Cardiac muscle cell (in vitro differentiated cells and primary cell): ENCODE measurements at regions not wholly inside any gene's neighbourhood (a gene's known extent, or its start where the extent isn't known, plus 50 kb on each side); places are given as distances from the start of the nearest gene placed in this dataset.

Experiments
- DNase-seq, 2 donors: peaks; one replicate each; pipeline versions ENCODE4 v3.0.0 to v3.0.0-alpha.2; 2010 to 2017; ENCODE audit warnings: low read depth in 1 of 2, low spot score in 1 of 2
- H3K27ac ChIP-seq: fragments of 200-600 bp; sonication (generic); 2 replicates; pipeline ENCODE4 v1.5.1; 2016
- H3K27me3 ChIP-seq: fragments of 200-600 bp; sonication (generic); 2 replicates; pipeline ENCODE4 v1.6.0; 2016; ENCODE audit warnings: control low read depth
- H3K36me3 ChIP-seq: fragments of 200-600 bp; sonication (generic); 2 replicates; pipeline ENCODE4 v1.5.1; 2016; ENCODE audit warnings: control low read depth
- H3K4me1 ChIP-seq: fragments of 200-600 bp; sonication (generic); 2 replicates; pipeline ENCODE4 v1.8.1; 2017; ENCODE audit warnings: low read depth, mild to moderate bottlenecking, mixed run types
- H3K4me3 ChIP-seq: fragments of 200-600 bp; sonication (generic); 2 replicates; pipeline ENCODE4 v1.5.1; 2016; ENCODE audit warnings: mild to moderate bottlenecking
- H3K9me3 ChIP-seq: fragments of 200-600 bp; sonication (generic); 2 replicates; pipeline ENCODE4 v1.5.1; 2017; ENCODE audit warnings: low read depth, mild to moderate bottlenecking, control low read depth
- TF ChIP-seq, protein P1 (sequence below): IDR thresholded peaks from 2 replicates; pipeline ENCODE4 v1.5.1; 2012; ENCODE audit warnings: low read depth, mild to moderate bottlenecking, low read length

DNA sequence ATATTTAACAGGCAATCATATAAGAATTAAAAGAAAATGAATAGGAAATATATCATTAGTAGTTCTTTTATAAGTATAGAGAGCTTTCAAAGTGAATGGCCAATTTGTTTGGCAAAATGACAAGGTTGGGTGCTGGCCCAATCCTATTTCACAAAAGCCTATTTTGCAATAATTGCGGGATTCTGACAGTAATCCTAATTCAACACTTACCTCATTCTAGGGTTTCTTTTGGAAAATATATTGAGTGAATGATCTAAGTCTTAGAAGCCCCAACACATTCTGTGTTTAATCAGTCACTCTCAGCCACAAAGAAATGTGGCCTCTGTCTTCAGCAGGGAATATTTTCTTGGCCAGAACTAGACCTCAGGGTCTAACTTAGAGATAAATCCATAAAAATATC, 835.9 kb upstream of the ZNF608 start:
- Histone ChIP-seq H3K27me3 (no peaks in the 10 kb centered on the region), H3K27ac (no peak overlapping the region), H3K4me1 (no peaks in the 10 kb centered on the region), H3K4me3 (no peak overlapping the region), H3K36me3 (no peaks in the 10 kb centered on the region), H3K9me3 (no peaks in the 10 kb centered on the region)
- DNase-seq = peak in 1 of 2 donors; percentile 85
- TF ChIP-seq, protein P1, sequence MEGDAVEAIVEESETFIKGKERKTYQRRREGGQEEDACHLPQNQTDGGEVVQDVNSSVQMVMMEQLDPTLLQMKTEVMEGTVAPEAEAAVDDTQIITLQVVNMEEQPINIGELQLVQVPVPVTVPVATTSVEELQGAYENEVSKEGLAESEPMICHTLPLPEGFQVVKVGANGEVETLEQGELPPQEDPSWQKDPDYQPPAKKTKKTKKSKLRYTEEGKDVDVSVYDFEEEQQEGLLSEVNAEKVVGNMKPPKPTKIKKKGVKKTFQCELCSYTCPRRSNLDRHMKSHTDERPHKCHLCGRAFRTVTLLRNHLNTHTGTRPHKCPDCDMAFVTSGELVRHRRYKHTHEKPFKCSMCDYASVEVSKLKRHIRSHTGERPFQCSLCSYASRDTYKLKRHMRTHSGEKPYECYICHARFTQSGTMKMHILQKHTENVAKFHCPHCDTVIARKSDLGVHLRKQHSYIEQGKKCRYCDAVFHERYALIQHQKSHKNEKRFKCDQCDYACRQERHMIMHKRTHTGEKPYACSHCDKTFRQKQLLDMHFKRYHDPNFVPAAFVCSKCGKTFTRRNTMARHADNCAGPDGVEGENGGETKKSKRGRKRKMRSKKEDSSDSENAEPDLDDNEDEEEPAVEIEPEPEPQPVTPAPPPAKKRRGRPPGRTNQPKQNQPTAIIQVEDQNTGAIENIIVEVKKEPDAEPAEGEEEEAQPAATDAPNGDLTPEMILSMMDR = no peak

GRCh38 chr5:125583321-125584139, 837.1 kb upstream of the ZNF608 start:
- TF ChIP-seq, protein P1 = no peak
- Histone ChIP-seq H3K27ac (no peak overlapping the region), H3K36me3 (no peaks in the 10 kb centered on the region), H3K9me3 (no peaks in the 10 kb centered on the region), H3K4me1 (no peaks in the 10 kb centered on the region), H3K27me3 (no peaks in the 10 kb centered on the region), H3K4me3 (no peak overlapping the region)
- no peak for DNase-seq

GRCh38 chr5:125584140-125584520, 837.7 kb upstream of the ZNF608 start:
- Histone ChIP-seq H3K4me3 (no peak overlapping the region), H3K4me1 (no peaks in the 10 kb centered on the region), H3K27me3 (no peaks in the 10 kb centered on the region), H3K27ac (no peak overlapping the region), H3K36me3 (no peaks in the 10 kb centered on the region), H3K9me3 (no peaks in the 10 kb centered on the region)
- TF ChIP-seq, protein P1 = no peak
- peak in 1 of 2 donors; percentile 79 for DNase-seq

GRCh38 chr5:125587631-125588030, 835.6 kb upstream of the GRAMD2B start:
- no peaks in the 10 kb centered on the region for H3K9me3 ChIP-seq
- no peaks in the 10 kb centered on the region for H3K27me3 ChIP-seq
- no peak overlapping the region for H3K27ac ChIP-seq
- H3K4me1 ChIP-seq = no peaks in the 10 kb centered on the region
- H3K4me3 ChIP-seq = no peak overlapping the region
- no peaks in the 10 kb centered on the region for H3K36me3 ChIP-seq
- TF ChIP-seq, protein P1 = no peak
- peak in 1 of 2 donors; percentile 24 for DNase-seq

- H3K4me3 ChIP-seq = no peak overlapping the region
- no peaks in the 10 kb centered on the region for H3K36me3 ChIP-seq
- H3K9me3 ChIP-seq = no peaks in the 10 kb centered on the region
- TF ChIP-seq, protein P1 = no peak
- H3K27ac ChIP-seq = no peak overlapping the region
- peaks cover 14% of the 10 kb centered on the region for H3K4me1 ChIP-seq
- no peaks in the 10 kb centered on the region for H3K27me3 ChIP-seq
- DNase-seq = no peak
These were observed 830.4 kb upstream of the GRAMD2B start for GRCh38 chr5:125592856-125593255.
